H1 (cell line): ENCODE measurements at regions not wholly inside any gene's neighbourhood (a gene's known extent, or its start where the extent isn't known, plus 50 kb on each side); places are given as distances from the start of the nearest gene placed in this dataset.

Experiments
- CTCF ChIA-PET: fragments of 300-600 bp; sonication (Branson Sonifier 250); formaldehyde crosslinking; loops from one replicate; lab custom pipeline; 2021; ENCODE audit not compliant: partially characterized antibody; lab: Charles Lee
- POLR2A ChIA-PET: fragments of 300-600 bp; sonication (Branson Sonifier 250); formaldehyde crosslinking; loops from one replicate; lab custom pipeline; 2021; ENCODE audit warnings: inconsistent platforms; ENCODE audit not compliant: partially characterized antibody; lab: Charles Lee
- DNase-seq, 2 experiments: peaks; one replicate each; pipeline versions ENCODE4 v3.0.0 to v3.0.0-alpha.2; 2010 to 2022; ENCODE audit warnings: low spot score in 2 of 2, low read depth in 1 of 2, mixed read lengths in 1 of 2
- FAIRE-seq: peaks from 2 replicates; lab custom pipeline; 2011; peaks lifted over from hg19 to GRCh38; lab: Jason Lieb, UNC
- H2AFZ ChIP-seq: 2 replicates; pipeline ENCODE4 v1.8.1; 2012; ENCODE audit warnings: low read length, inconsistent platforms
- H2AK5ac ChIP-seq: 2 replicates; pipeline ENCODE4 v1.6.1; 2013; ENCODE audit warnings: low read depth, low read length
- H2BK120ac ChIP-seq: replicated peaks from 2 replicates; pipeline ENCODE3; 2013; ENCODE audit warnings: low read depth, low read length, inconsistent platforms
- H2BK12ac ChIP-seq: 2 replicates; pipeline ENCODE4 v1.6.1; 2013; ENCODE audit warnings: low read depth, low read length
- H2BK15ac ChIP-seq: 2 replicates; pipeline ENCODE4 v1.6.1; 2013; ENCODE audit warnings: low read length
- H2BK20ac ChIP-seq: 2 replicates; pipeline ENCODE4 v1.6.1; 2013; ENCODE audit warnings: low read length
- H2BK5ac ChIP-seq: 2 replicates; pipeline ENCODE4 v1.6.1; 2013; ENCODE audit warnings: low read depth, low read length
- H3K14ac ChIP-seq: 2 replicates; pipeline ENCODE4 v1.6.1; 2013; ENCODE audit warnings: inconsistent platforms; ENCODE audit not compliant: insufficient read length
- H3K18ac ChIP-seq: 2 replicates; pipeline ENCODE4 v1.6.1; 2013; ENCODE audit warnings: low read length; ENCODE audit errors: extremely low read depth
- H3K23ac ChIP-seq: 2 replicates; pipeline ENCODE4 v1.6.1; 2013; ENCODE audit warnings: inconsistent platforms; ENCODE audit not compliant: insufficient read length
- H3K23me2 ChIP-seq: 2 replicates; pipeline ENCODE4 v1.6.1; 2013; ENCODE audit warnings: low read depth, low read length
- H3K27ac ChIP-seq: 2 replicates; pipeline ENCODE4 v1.6.1; 2011; ENCODE audit warnings: low read depth, low read length, inconsistent platforms
- H3K27me3 ChIP-seq, 4 experiments: replicated peaks in 1 of 4; 1 replicate in 1 of 4; 2 replicates in 3 of 4; pipeline versions ENCODE4 v1.6.1 to v1.8.1; 2011 to 2013; ENCODE audit warnings: low read length in 3 of 4, mild to moderate bottlenecking in 3 of 4, inconsistent platforms in 2 of 4, mixed read lengths in 2 of 4, moderate library complexity in 1 of 4; ENCODE audit not compliant: control insufficient read depth in 3 of 4, insufficient read depth in 3 of 4; ENCODE audit errors: extremely low read depth in 1 of 4
- H3K36me3 ChIP-seq, 4 experiments: 2 replicates each; pipeline versions ENCODE4 v1.6.1 to v1.8.1; 2011 to 2013; ENCODE audit warnings: mild to moderate bottlenecking in 4 of 4, low read length in 3 of 4, moderate library complexity in 2 of 4, control low read depth in 1 of 4, inconsistent platforms in 1 of 4; ENCODE audit not compliant: insufficient read depth in 4 of 4, control insufficient read depth in 2 of 4
- H3K4ac ChIP-seq: replicated peaks from 2 replicates; pipeline ENCODE3; 2013; ENCODE audit warnings: low read length, low read depth, mixed read lengths, inconsistent platforms; ENCODE audit not compliant: insufficient read length
- H3K4me1 ChIP-seq, 4 experiments: replicated peaks in 1 of 4; 1 replicate in 1 of 4; 2 replicates in 3 of 4; pipeline versions ENCODE4 v1.6.1 to v1.8.1; 2011 to 2013; ENCODE audit warnings: low read length in 3 of 4, inconsistent platforms in 2 of 4, mixed read lengths in 1 of 4; ENCODE audit not compliant: insufficient read depth in 4 of 4, control insufficient read depth in 3 of 4
- H3K4me2 ChIP-seq, 2 experiments: 2 replicates each; pipeline versions ENCODE4 v1.6.1 to v1.8.1; 2011 to 2013; ENCODE audit warnings: low read depth in 2 of 2, low read length in 2 of 2, control low read depth in 1 of 2, inconsistent platforms in 1 of 2, mild to moderate bottlenecking in 1 of 2; ENCODE audit not compliant: insufficient read depth in 1 of 2
- H3K4me3 ChIP-seq, 4 experiments: fragments of 200-600, 300-600 bp in 1 of 4; sonication (generic), shearing (Covaris generic), sonication (Bioruptor Twin) in 1 of 4; 2 replicates each; pipeline versions ENCODE4 v1.5.1 to v1.8.1; 2011 to 2016; ENCODE audit warnings: low read length in 4 of 4, low read depth in 3 of 4, control low read depth in 2 of 4, inconsistent platforms in 2 of 4, mild to moderate bottlenecking in 2 of 4, mixed read lengths in 1 of 4, moderate library complexity in 1 of 4; ENCODE audit not compliant: insufficient read depth in 2 of 4; ENCODE audit errors: extremely low read depth in 1 of 4
- H3K56ac ChIP-seq: replicated peaks from 2 replicates; pipeline ENCODE3; 2013; ENCODE audit warnings: low read depth, mild to moderate bottlenecking, mixed read lengths, low read length, inconsistent platforms; ENCODE audit not compliant: insufficient read length
- H3K79me1 ChIP-seq: 2 replicates; pipeline ENCODE4 v1.6.1; 2013; ENCODE audit warnings: low read depth, low read length, control low read depth
- H3K79me2 ChIP-seq, 2 experiments: 2 replicates each; pipeline versions ENCODE4 v1.6.1 to v1.8.1; 2012 to 2013; ENCODE audit warnings: low read length in 2 of 2, mild to moderate bottlenecking in 2 of 2, inconsistent platforms in 1 of 2; ENCODE audit not compliant: insufficient read depth in 2 of 2, control insufficient read depth in 1 of 2
- H3K9ac ChIP-seq, 4 experiments: replicated peaks in 1 of 4; 1 replicate in 1 of 4; 2 replicates in 3 of 4; pipeline versions ENCODE4 v1.6.1 to v1.8.1; 2011 to 2013; ENCODE audit warnings: low read depth in 3 of 4, low read length in 3 of 4, control low read depth in 2 of 4, mild to moderate bottlenecking in 2 of 4, moderate library complexity in 2 of 4, inconsistent platforms in 1 of 4; ENCODE audit errors: extremely low read depth in 1 of 4
- H3K9me3 ChIP-seq, 2 experiments: 2 replicates each; pipeline versions ENCODE4 v1.6.1 to v1.8.1; 2012 to 2013; ENCODE audit warnings: mild to moderate bottlenecking in 2 of 2, moderate library complexity in 2 of 2, control low read depth in 1 of 2, inconsistent platforms in 1 of 2, low read depth in 1 of 2, low read length in 1 of 2, mixed read lengths in 1 of 2; ENCODE audit not compliant: insufficient read depth in 2 of 2
- H4K20me1 ChIP-seq, 2 experiments: replicated peaks in 1 of 2; 2 replicates each; pipeline versions ENCODE3 to v1.8.1; 2011 to 2013; ENCODE audit warnings: inconsistent platforms in 2 of 2, low read length in 2 of 2, mild to moderate bottlenecking in 1 of 2; ENCODE audit not compliant: insufficient read depth in 2 of 2, control insufficient read depth in 1 of 2
- H4K5ac ChIP-seq: 2 replicates; pipeline ENCODE4 v1.6.1; 2013; ENCODE audit warnings: low read length, low read depth, mixed read lengths, inconsistent platforms; ENCODE audit not compliant: insufficient read length
- H4K8ac ChIP-seq: 2 replicates; pipeline ENCODE4 v1.8.0; 2013; ENCODE audit warnings: mild to moderate bottlenecking, moderate library complexity, low read length, inconsistent platforms; ENCODE audit not compliant: insufficient read depth; ENCODE audit errors: extremely low read depth
- H4K91ac ChIP-seq: replicated peaks from 2 replicates; pipeline ENCODE3; 2013; ENCODE audit warnings: low read length, mixed read lengths, inconsistent platforms; ENCODE audit not compliant: insufficient read length
- CBX8 ChIP-seq: fragments of 300-800, 300-1000 bp; sonication (generic); IDR thresholded peaks from 2 replicates; pipeline ENCODE4 v1.7.1; 2016; ENCODE audit warnings: low read depth, low read length, borderline replicate concordance
- CREB1 ChIP-seq: IDR thresholded peaks from 2 replicates; pipeline ENCODE4 v1.6.1; 2012; ENCODE audit warnings: inconsistent platforms
- CTBP2 ChIP-seq: IDR thresholded peaks from 2 replicates; pipeline ENCODE4 v1.7.0; 2011; ENCODE audit warnings: borderline replicate concordance, mild to moderate bottlenecking, moderate library complexity, mixed read lengths, low read length; ENCODE audit not compliant: insufficient read depth, insufficient read length
- EP300 ChIP-seq, 2 experiments: IDR thresholded peaks; 1 replicate in 1 of 2; 2 replicates in 1 of 2; pipeline ENCODE4 v1.6.1; 2011 to 2012; ENCODE audit warnings: low read depth in 2 of 2, low read length in 2 of 2, mild to moderate bottlenecking in 2 of 2, borderline replicate concordance in 1 of 2, inconsistent platforms in 1 of 2, moderate library complexity in 1 of 2
- GABPA ChIP-seq: IDR thresholded peaks from 2 replicates; pipeline ENCODE4 v1.6.1; 2011; ENCODE audit warnings: mild to moderate bottlenecking, low read length, moderate library complexity, borderline replicate concordance; ENCODE audit not compliant: insufficient read depth
- MAFK ChIP-seq: IDR thresholded peaks from 2 replicates; pipeline ENCODE4 v1.6.1; 2012; ENCODE audit warnings: low read depth, mild to moderate bottlenecking, improper control_type of control experiment, low read length
- NANOG ChIP-seq: IDR thresholded peaks from 2 replicates; pipeline ENCODE4 v1.6.1; 2011; ENCODE audit warnings: low read length, low read depth, mild to moderate bottlenecking, inconsistent platforms; ENCODE audit not compliant: insufficient read depth, poor library complexity, severe bottlenecking
- NRF1 ChIP-seq: IDR thresholded peaks from 2 replicates; pipeline ENCODE4 v1.6.1; 2011; ENCODE audit warnings: mild to moderate bottlenecking, low read depth, low read length, improper control_type of control experiment
- RXRA ChIP-seq: IDR thresholded peaks from 2 replicates; pipeline ENCODE4 v1.6.1; 2011; ENCODE audit warnings: low read depth, mild to moderate bottlenecking, low read length, moderate library complexity; ENCODE audit not compliant: insufficient read depth
- SIX5 ChIP-seq: IDR thresholded peaks from 2 replicates; pipeline ENCODE4 v1.6.1; 2011; ENCODE audit warnings: mild to moderate bottlenecking, low read depth, low read length
- SP2 ChIP-seq: IDR thresholded peaks from 2 replicates; pipeline ENCODE4 v1.6.1; 2012; ENCODE audit warnings: mild to moderate bottlenecking, low read length, inconsistent platforms
- SP4 ChIP-seq: IDR thresholded peaks from 2 replicates; pipeline ENCODE4 v1.6.1; 2012; ENCODE audit warnings: low read length, inconsistent platforms
- WGBS, 2 experiments: shearing (Covaris generic) in 1 of 2; methylation state at CpG; one replicate each; pipeline versions ENCODE4 v1.1.6 to v1.1.7; 2013 to 2015; ENCODE audit warnings: low lambda C conversion rate in 2 of 2, mixed read lengths in 2 of 2, inconsistent platforms in 1 of 2, low coverage in 1 of 2, missing lambda C conversion rate in 1 of 2; ENCODE audit not compliant: insufficient replicate concordance in 2 of 2, insufficient coverage in 1 of 2, insufficient read length in 1 of 2; ENCODE audit errors: extremely low coverage in 1 of 2, missing lambda C conversion rate in 1 of 2; 5-methylcytosine and 5-hydroxymethylcytosine counted together

- Histone ChIP-seq H2BK12ac (no peak overlapping the region), H3K4me2 (no peak overlapping the region), H4K91ac (no peak overlapping the region), H3K4me1 (no peaks in the 10 kb centered on the region), H3K4me3 (no peak overlapping the region), H3K79me1 (no peaks in the 10 kb centered on the region), H3K23ac (no peak overlapping the region), H3K18ac (no peak overlapping the region), H4K5ac (no peak overlapping the region), H4K8ac (no peak overlapping the region), H3K9ac (no peak overlapping the region), H2BK120ac (no peak overlapping the region), H3K4ac (no peak overlapping the region), H3K9me3 (no peaks in the 10 kb centered on the region), H2BK5ac (no peak overlapping the region), H2AFZ (no peak overlapping the region), H3K56ac (no peak overlapping the region), H2AK5ac (no peak overlapping the region), H3K36me3 (no peaks in the 10 kb centered on the region; a peak in 1 of 8 replicates), H4K20me1 (no peaks in the 10 kb centered on the region), H3K27me3 (no peaks in the 10 kb centered on the region), H3K27ac (no peak overlapping the region), H3K79me2 (no peaks in the 10 kb centered on the region), H3K23me2 (no peaks in the 10 kb centered on the region), H3K14ac (no peak overlapping the region), H2BK15ac (no peak overlapping the region), H2BK20ac (no peak overlapping the region)
- 98% methylated on average over 2 of the region's 2 CpGs; no CpG with 5 or more reads in 1 of the 2 experiments for WGBS, 2 experiments
- ChIA-PET CTCF (interaction anchor here (0.5 to 1.4 kb wide), 3 partner anchors 13 to 362 kb away, joined by 3 to 4 read pairs (median 3); no protein-coding TSS in a partner anchor), POLR2A (no interaction called here)
- no peak for FAIRE-seq
- DNase-seq = no peak
- TF ChIP-seq RXRA (no peak), MAFK (no peak), EP300 (IDR thresholded peaks at IDR 0.05; ENCODE audit: borderline replicate concordance in 1 of 2, low read depth in 2 of 2, low read length in 2 of 2) (no peak), SP4 (no peak), SP2 (no peak), CTBP2 (no peak), NANOG (no peak), CREB1 (no peak), GABPA (no peak), SIX5 (no peak), CBX8 (no peak), NRF1 (no peak)
These were observed 542.1 kb downstream of the UQCRFS1 start for GRCh38 chr19:28670836-28671235.
